IMR-90 (cell line): ENCODE measurements at regions not wholly inside any gene's neighbourhood (a gene's known extent, or its start where the extent isn't known, plus 50 kb on each side); places are given as distances from the start of the nearest gene placed in this dataset.

ENCODE experiments used
- ATAC-seq: fragments of 200-7000 bp; cut with Tn5 transposase; 2 replicates; pipeline ENCODE4 v1.9.1; 2020; ENCODE audit warnings: low read depth, mild to moderate bottlenecking, moderate library complexity
- BruUV-seq: library from RNA; stranded (reverse); fragments of 400-500 nt; replicated peaks from 2 replicates; lab custom pipeline; 2021; lab: Mats Ljungman, UMichigan
- CTCF ChIA-PET: fragments of 300-600 bp; formaldehyde crosslinking; extraction: SDS; loops from one replicate; lab custom pipeline; 2021; ENCODE audit warnings: antibody characterized with exemption; lab: Yijun Ruan, JAX
- POLR2A ChIA-PET: fragments of 300-600 bp; sonication (Branson Sonifier 250); formaldehyde crosslinking; loops from one replicate; lab custom pipeline; 2022; ENCODE audit warnings: antibody characterized with exemption; ENCODE audit not compliant: unreplicated experiment; lab: Charles Lee
- DNase-seq: peaks from one replicate; pipeline ENCODE4 v3.0.0; 2013
- H2AFZ ChIP-seq: replicated peaks from 2 replicates; pipeline ENCODE3; 2013; ENCODE audit warnings: low read length, mild to moderate bottlenecking; ENCODE audit not compliant: poor library complexity
- H2AK5ac ChIP-seq: 2 replicates; pipeline ENCODE4 v1.6.1; 2013; ENCODE audit warnings: low read depth, low read length, inconsistent platforms
- H2AK9ac ChIP-seq: replicated peaks from 2 replicates; pipeline ENCODE3; 2013; ENCODE audit warnings: mild to moderate bottlenecking, low read depth, low read length, moderate library complexity; ENCODE audit not compliant: poor library complexity
- H2BK120ac ChIP-seq: 2 replicates; pipeline ENCODE4 v1.6.1; 2013; ENCODE audit warnings: low read depth, low read length, inconsistent platforms
- H2BK15ac ChIP-seq: 3 replicates; pipeline ENCODE4 v1.6.1; 2013; ENCODE audit warnings: low read depth, low read length, inconsistent platforms
- H2BK20ac ChIP-seq: 2 replicates; pipeline ENCODE4 v1.6.1; 2013; ENCODE audit warnings: low read depth, mild to moderate bottlenecking, inconsistent platforms, low read length, moderate library complexity
- H2BK5ac ChIP-seq: 2 replicates; pipeline ENCODE4 v1.6.1; 2013; ENCODE audit warnings: mild to moderate bottlenecking, low read depth, low read length, inconsistent platforms; ENCODE audit not compliant: poor library complexity, severe bottlenecking
- H3K14ac ChIP-seq: replicated peaks from 2 replicates; pipeline ENCODE4 v1.6.1; 2013; ENCODE audit warnings: low read depth, low read length, inconsistent platforms
- H3K18ac ChIP-seq: 2 replicates; pipeline ENCODE4 v1.6.1; 2013; ENCODE audit warnings: low read depth, low read length, control low read depth
- H3K23ac ChIP-seq: 2 replicates; pipeline ENCODE4 v1.6.1; 2013; ENCODE audit warnings: low read depth, low read length, inconsistent platforms
- H3K27ac ChIP-seq: 2 replicates; pipeline ENCODE4 v1.5.1; 2013; ENCODE audit warnings: mild to moderate bottlenecking, control low read depth, low read length; ENCODE audit not compliant: insufficient read depth
- H3K27me3 ChIP-seq: 2 replicates; pipeline ENCODE4 v1.6.1; 2013; ENCODE audit warnings: low read length; ENCODE audit not compliant: control insufficient read depth, insufficient read depth
- H3K36me3 ChIP-seq: 2 replicates; pipeline ENCODE4 v1.6.1; 2013; ENCODE audit warnings: low read length, mixed read lengths; ENCODE audit not compliant: control insufficient read depth, insufficient read depth
- H3K4ac ChIP-seq: 2 replicates; pipeline ENCODE4 v1.6.1; 2013; ENCODE audit warnings: low read depth, low read length, inconsistent platforms
- H3K4me1 ChIP-seq: 2 replicates; pipeline ENCODE4 v1.6.1; 2013; ENCODE audit warnings: low read length, mixed read lengths; ENCODE audit not compliant: control insufficient read depth, insufficient read depth
- H3K4me2 ChIP-seq: 2 replicates; pipeline ENCODE4 v1.6.1; 2013; ENCODE audit warnings: low read depth, mild to moderate bottlenecking, control low read depth, low read length, moderate library complexity
- H3K4me3 ChIP-seq: 2 replicates; pipeline ENCODE4 v1.5.1; 2013; ENCODE audit warnings: low read depth, mild to moderate bottlenecking, control low read depth, low read length, moderate library complexity; ENCODE audit not compliant: insufficient read depth
- H3K56ac ChIP-seq: 2 replicates; pipeline ENCODE4 v1.6.1; 2013; ENCODE audit warnings: low read length, inconsistent platforms; ENCODE audit not compliant: insufficient read depth; ENCODE audit errors: extremely low read depth
- H3K79me1 ChIP-seq, 2 experiments: 2 replicates each; pipeline ENCODE4 v1.6.1; 2013; ENCODE audit warnings: low read length in 2 of 2, inconsistent platforms in 1 of 2, low read depth in 1 of 2
- H3K9ac ChIP-seq: 2 replicates; pipeline ENCODE4 v1.6.1; 2013; ENCODE audit warnings: low read depth, low read length, control low read depth
- H3K9me1 ChIP-seq: 2 replicates; pipeline ENCODE4 v1.6.1; 2013; ENCODE audit warnings: low read length, inconsistent platforms; ENCODE audit not compliant: insufficient read depth
- H3K9me3 ChIP-seq: 2 replicates; pipeline ENCODE4 v1.6.1; 2013; ENCODE audit warnings: low read length; ENCODE audit not compliant: control insufficient read depth, insufficient read depth
- H4K20me1 ChIP-seq: 2 replicates; pipeline ENCODE4 v1.6.1; 2013; ENCODE audit warnings: low read length, inconsistent platforms; ENCODE audit not compliant: insufficient read depth
- H4K5ac ChIP-seq: 2 replicates; pipeline ENCODE4 v1.6.1; 2013; ENCODE audit warnings: mild to moderate bottlenecking, low read depth, low read length, control low read depth
- H4K8ac ChIP-seq, 2 experiments: 2 replicates each; pipeline ENCODE4 v1.6.1; 2013; ENCODE audit warnings: low read depth in 2 of 2, low read length in 2 of 2, control low read depth in 1 of 2, inconsistent platforms in 1 of 2
- H4K91ac ChIP-seq: 2 replicates; pipeline ENCODE4 v1.6.1; 2013; ENCODE audit warnings: low read depth, low read length, inconsistent platforms; ENCODE audit not compliant: insufficient read depth
- CEBPB ChIP-seq: IDR thresholded peaks from 2 replicates; pipeline ENCODE4 v1.6.1; 2012; ENCODE audit warnings: low read depth, low read length, improper control_type of control experiment
- MAFK ChIP-seq: IDR thresholded peaks from 2 replicates; pipeline ENCODE4 v1.6.1; 2012; ENCODE audit warnings: low read depth, low read length, improper control_type of control experiment
- MAZ ChIP-seq: IDR thresholded peaks from 2 replicates; pipeline ENCODE4 v1.6.1; 2012; ENCODE audit warnings: low read depth, mild to moderate bottlenecking, low read length, improper control_type of control experiment, moderate library complexity, borderline replicate concordance
- RFX5 ChIP-seq: IDR thresholded peaks from 2 replicates; pipeline ENCODE4 v1.8.0; 2012; ENCODE audit warnings: low read depth, mild to moderate bottlenecking, low read length, moderate library complexity
- WGBS, 2 experiments: methylation state at CpG; one replicate each; pipeline versions ENCODE4 v1.1.5 to v1.1.7; 2013; ENCODE audit warnings: missing lambda C conversion rate in 2 of 2; ENCODE audit not compliant: insufficient read length in 1 of 2; ENCODE audit errors: extremely low coverage in 2 of 2; 5-methylcytosine and 5-hydroxymethylcytosine counted together
- dilution Hi-C: fragments of 300-500 bp; cut with HindIII; formaldehyde crosslinking; loops from one replicate; pipeline ENCODE4 v1.14.3; 2018; ENCODE audit warnings: low sequenced_read_pairs; ENCODE audit not compliant: unreplicated experiment
- in situ Hi-C: fragments of 300-500 bp; cut with MboI; formaldehyde crosslinking; loops from 3 replicates; pipeline ENCODE4 v1.14.3; 2019; ENCODE audit warnings: low sequenced_read_pairs, inconsistent platforms, mixed read lengths
- intact Hi-C: fragments of 100-400 bp; cut with micrococcal nuclease; formaldehyde crosslinking; loops from 2 replicates; pipeline ENCODE4 v1.10.0; 2022
- TF ChIP-seq, protein P1 (sequence below): conservative IDR thresholded peaks from 2 replicates; pipeline ENCODE4 v1.5.1; 2012; ENCODE audit warnings: mild to moderate bottlenecking, low read depth, low read length, improper control_type of control experiment
- TF ChIP-seq, protein P2 (sequence below): fragments of 150-350 bp; IDR thresholded peaks from 2 replicates; pipeline ENCODE4 v1.6.1; 2016; ENCODE audit warnings: low read depth, mild to moderate bottlenecking, low read length, moderate library complexity, borderline replicate concordance

- CTCF ChIA-PET = no interaction called here
- Histone ChIP-seq H3K4ac (no peak overlapping the region), H2AK9ac (no peak overlapping the region), H3K9me1 (no peaks in the 10 kb centered on the region), H3K27me3 (peaks cover 2% of the 10 kb centered on the region; the same call in 1 of the 2 replicates), H4K20me1 (no peaks in the 10 kb centered on the region), H3K4me2 (no peak overlapping the region), H2AFZ (no peak overlapping the region), H2BK15ac (no peak overlapping the region), H4K8ac (no peak overlapping the region), H3K4me1 (no peaks in the 10 kb centered on the region), H3K18ac (no peak overlapping the region), H3K9ac (no peak overlapping the region), H3K56ac (no peak overlapping the region), H2BK5ac (no peak overlapping the region), H3K23ac (no peak overlapping the region), H3K27ac (no peak overlapping the region), H2BK120ac (no peak overlapping the region), H4K91ac (no peak overlapping the region), H2AK5ac (no peak overlapping the region), H3K36me3 (no peaks in the 10 kb centered on the region), H3K9me3 (no peaks in the 10 kb centered on the region), H3K4me3 (no peak overlapping the region), H3K79me1 (no peaks in the 10 kb centered on the region), H2BK20ac (no peak overlapping the region), H3K14ac (no peak overlapping the region), H4K5ac (no peak overlapping the region)
- BruUV-seq = no TSS peak
- no peak for DNase-seq
- no peak for ATAC-seq
- dilution Hi-C loops (no loop called here), intact Hi-C loops (no loop called here), in situ Hi-C loops (no loop called here)
- TF ChIP-seq, protein P1, sequence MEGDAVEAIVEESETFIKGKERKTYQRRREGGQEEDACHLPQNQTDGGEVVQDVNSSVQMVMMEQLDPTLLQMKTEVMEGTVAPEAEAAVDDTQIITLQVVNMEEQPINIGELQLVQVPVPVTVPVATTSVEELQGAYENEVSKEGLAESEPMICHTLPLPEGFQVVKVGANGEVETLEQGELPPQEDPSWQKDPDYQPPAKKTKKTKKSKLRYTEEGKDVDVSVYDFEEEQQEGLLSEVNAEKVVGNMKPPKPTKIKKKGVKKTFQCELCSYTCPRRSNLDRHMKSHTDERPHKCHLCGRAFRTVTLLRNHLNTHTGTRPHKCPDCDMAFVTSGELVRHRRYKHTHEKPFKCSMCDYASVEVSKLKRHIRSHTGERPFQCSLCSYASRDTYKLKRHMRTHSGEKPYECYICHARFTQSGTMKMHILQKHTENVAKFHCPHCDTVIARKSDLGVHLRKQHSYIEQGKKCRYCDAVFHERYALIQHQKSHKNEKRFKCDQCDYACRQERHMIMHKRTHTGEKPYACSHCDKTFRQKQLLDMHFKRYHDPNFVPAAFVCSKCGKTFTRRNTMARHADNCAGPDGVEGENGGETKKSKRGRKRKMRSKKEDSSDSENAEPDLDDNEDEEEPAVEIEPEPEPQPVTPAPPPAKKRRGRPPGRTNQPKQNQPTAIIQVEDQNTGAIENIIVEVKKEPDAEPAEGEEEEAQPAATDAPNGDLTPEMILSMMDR = no peak
- TF ChIP-seq MAFK (no peak), MAZ (no peak), CEBPB (no peak), RFX5 (no peak)
- TF ChIP-seq, protein P2, sequence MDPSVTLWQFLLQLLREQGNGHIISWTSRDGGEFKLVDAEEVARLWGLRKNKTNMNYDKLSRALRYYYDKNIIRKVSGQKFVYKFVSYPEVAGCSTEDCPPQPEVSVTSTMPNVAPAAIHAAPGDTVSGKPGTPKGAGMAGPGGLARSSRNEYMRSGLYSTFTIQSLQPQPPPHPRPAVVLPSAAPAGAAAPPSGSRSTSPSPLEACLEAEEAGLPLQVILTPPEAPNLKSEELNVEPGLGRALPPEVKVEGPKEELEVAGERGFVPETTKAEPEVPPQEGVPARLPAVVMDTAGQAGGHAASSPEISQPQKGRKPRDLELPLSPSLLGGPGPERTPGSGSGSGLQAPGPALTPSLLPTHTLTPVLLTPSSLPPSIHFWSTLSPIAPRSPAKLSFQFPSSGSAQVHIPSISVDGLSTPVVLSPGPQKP = no peak
- POLR2A ChIA-PET = no interaction called here
- WGBS, 2 experiments = no CpG with 5 or more reads among the region's 1 CpG
Measured at GRCh38 chr3:125670352-125670751, 75.1 kb upstream of the OSBPL11 start.
